Testis (tissue), 2 donors: ENCODE measurements at regions not wholly inside any gene's neighbourhood (a gene's known extent, or its start where the extent isn't known, plus 50 kb on each side); places are given as distances from the start of the nearest gene placed in this dataset.
"Not testable (repeated sequence)": the region's sequence is repeated elsewhere in the genome, so short reads cannot be mapped to it uniquely, and the experiment has no call there.

Experiments
- CTCF ChIP-seq, 3 experiments: fragments of 450-650 bp in 2 of 3; fragments of 200-600 bp in 1 of 3; sonication (generic) in 1 of 3; IDR thresholded peaks; one replicate each; pipeline ENCODE4 v1.5.1; 2016 to 2019; ENCODE audit warnings: antibody characterized with exemption in 3 of 3, mild to moderate bottlenecking in 2 of 3, moderate library complexity in 1 of 3
- POLR2A ChIP-seq: fragments of 450-650 bp; IDR thresholded peaks from one replicate; pipeline ENCODE4 v1.6.1; 2017; ENCODE audit warnings: antibody characterized with exemption, mild to moderate bottlenecking, moderate library complexity

GRCh38 chr1:112853915-112854314, 102.1 kb downstream of the SLC16A1 start:
- not testable (repeated sequence) for TF ChIP-seq POLR2A; CTCF (IDR thresholded peaks at IDR 0.05)
